ENCODE measurements at regions not wholly inside any gene's neighbourhood (a gene's known extent, or its start where the extent isn't known, plus 50 kb on each side); places are given as distances from the start of the nearest gene placed in this dataset.

DNA sequence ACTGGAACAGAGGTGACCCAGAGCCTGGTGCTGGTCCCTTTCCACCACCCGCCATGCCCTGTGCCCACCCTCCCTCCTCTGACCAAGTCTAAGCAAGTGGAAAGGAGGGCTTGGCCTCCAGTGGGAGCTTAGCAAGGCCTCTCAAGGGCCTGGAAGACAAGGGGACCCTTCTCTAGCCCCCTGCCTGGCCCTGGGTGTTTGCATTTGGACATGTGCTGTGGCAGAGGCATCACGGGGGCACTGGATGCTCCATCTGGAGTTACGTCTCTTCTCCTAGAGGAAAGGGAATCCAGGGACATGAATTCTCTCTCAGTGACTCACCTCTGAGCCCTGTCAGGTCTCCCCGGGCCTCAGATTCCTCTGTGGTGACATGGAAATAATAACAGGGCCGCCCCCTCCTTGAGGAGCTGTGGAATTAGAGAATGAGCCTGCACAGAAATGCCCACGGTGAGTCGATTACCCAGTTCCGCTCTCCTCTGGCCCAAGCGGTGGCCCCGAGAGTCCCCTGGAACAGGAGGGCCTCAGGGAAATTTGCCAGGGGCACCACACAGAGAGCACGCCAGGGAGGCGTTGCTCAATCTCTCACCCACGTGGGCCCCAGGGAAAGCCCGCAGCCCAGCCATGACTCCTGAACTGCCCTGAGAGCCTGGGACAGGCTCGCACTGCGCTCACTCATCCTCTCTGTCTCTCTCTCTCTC is 189.6 kb downstream of the BCOR start:
- no peaks in the 10 kb centered on the region for H3K27me3 ChIP-seq (ENCODE audit: insufficient read depth, low read length)
- H3K9me3 ChIP-seq (ENCODE audit: low read depth, low read length), result no peaks in the 10 kb centered on the region
- H3K4me1 ChIP-seq (ENCODE audit: insufficient read depth, low read length), result peaks cover 11% of the 10 kb centered on the region
- H3K4me3 ChIP-seq (ENCODE audit: low read length), result no peak overlapping the region

DNA sequence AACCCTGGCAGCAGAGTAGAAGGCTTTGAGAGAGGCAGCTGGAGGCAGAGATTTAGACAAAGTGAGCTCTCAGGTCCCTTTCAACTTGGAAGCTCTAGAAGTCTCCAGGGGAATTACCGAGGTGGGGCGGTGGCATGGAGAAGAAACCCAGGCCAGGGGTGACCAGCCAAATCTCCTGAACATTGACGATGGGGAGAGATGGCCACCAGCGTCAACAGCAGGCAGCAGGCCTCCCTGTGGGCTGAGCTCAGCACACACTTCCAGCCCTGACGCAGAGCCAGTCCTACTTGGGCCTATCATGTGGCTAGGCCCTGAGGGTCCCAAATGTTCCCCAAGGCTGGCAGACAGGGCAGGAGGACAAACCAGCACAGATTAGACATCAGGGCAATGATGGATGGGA is 187.8 kb downstream of the BCOR start:
- H3K4me3 ChIP-seq (ENCODE audit: low read length), result no peak overlapping the region
- peaks cover 10% of the 10 kb centered on the region for H3K4me1 ChIP-seq (ENCODE audit: insufficient read depth, low read length)
- H3K27me3 ChIP-seq (ENCODE audit: insufficient read depth, low read length), result no peaks in the 10 kb centered on the region
- no peaks in the 10 kb centered on the region for H3K9me3 ChIP-seq (ENCODE audit: low read depth, low read length)

DNA sequence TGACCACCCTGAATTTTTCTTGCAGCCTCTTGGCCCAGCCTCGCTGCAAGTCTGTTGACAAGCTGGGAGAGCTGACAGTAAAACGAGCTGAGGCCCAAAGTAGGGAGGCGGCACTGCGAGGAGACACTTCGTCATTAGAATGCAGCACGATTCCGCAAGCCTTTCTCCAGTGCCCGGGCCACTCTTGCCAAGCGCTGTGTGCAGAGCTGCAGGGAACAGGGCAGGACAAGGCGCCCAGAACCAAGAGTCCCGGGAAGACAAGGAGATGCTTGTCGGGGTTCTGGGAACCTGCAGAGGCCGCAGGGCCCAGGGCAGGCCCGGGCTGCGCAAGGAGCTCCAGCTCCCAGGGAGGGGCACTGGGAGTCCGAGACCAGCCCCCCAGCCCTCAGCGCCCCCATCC is 187.1 kb downstream of the BCOR start:
- Histone ChIP-seq H3K27me3 (ENCODE audit: insufficient read depth, low read length) (no peaks in the 10 kb centered on the region), H3K9me3 (ENCODE audit: low read depth, low read length) (no peaks in the 10 kb centered on the region), H3K4me1 (ENCODE audit: insufficient read depth, low read length) (peaks cover 5% of the 10 kb centered on the region), H3K4me3 (ENCODE audit: low read length) (no peak overlapping the region)

DNA sequence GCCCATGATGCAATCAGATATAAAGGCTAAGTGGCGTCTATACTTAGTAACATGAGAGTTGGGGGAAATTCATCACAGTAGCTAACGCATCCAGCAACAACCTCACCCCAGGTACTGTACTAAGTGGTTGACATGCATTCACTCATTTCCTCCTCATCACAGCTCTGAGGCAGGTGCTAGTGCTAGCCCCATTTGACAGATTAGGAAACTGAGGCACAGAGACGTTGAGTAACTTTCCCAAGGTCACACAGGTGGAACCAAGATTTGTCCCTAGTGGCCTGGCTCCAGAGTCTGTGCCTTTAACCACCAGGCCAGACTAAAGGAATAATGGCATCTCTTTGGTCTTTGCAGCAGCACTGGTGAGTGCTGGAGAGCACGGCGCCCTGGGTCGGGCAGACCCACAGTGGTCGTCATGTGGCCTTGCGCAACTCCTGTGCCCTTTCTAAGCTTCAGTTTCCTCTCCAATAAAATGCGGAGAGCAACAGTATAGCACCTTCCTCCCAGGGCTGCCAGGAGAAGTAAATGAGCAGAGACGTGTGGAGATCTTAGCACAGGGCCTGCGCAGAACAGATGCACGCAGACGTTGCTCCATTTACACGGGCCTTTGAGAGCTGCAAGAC is 186.4 kb downstream of the BCOR start:
- H3K9me3 ChIP-seq (ENCODE audit: low read depth, low read length), result no peaks in the 10 kb centered on the region
- H3K4me1 ChIP-seq (ENCODE audit: insufficient read depth, low read length), result no peaks in the 10 kb centered on the region
- H3K27me3 ChIP-seq (ENCODE audit: insufficient read depth, low read length), result no peaks in the 10 kb centered on the region
- no peak overlapping the region for H3K4me3 ChIP-seq (ENCODE audit: low read length)

DNA sequence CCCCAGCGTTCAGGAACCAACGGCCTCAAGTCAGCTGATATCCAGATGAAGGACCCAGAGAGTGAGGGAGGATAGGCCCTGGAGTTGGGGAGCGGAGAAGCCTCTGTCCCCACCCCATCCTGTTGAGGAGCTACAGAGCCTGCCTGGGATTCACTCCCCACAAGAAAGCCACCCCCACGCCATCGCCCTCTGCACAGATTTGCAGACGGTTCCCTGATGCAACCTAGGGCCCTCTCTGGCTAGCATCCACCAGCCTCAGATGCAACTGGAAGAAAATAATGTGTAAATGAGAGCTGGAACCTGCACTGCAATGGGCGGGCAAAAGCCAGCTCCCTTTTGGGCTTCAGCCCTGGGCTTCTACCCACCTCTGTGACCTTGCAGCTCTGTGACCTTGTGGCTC is 185.6 kb downstream of the BCOR start:
- Histone ChIP-seq H3K9me3 (ENCODE audit: low read depth, low read length) (no peaks in the 10 kb centered on the region), H3K4me3 (ENCODE audit: low read length) (no peak overlapping the region), H3K4me1 (ENCODE audit: insufficient read depth, low read length) (no peaks in the 10 kb centered on the region), H3K27me3 (ENCODE audit: insufficient read depth, low read length) (no peaks in the 10 kb centered on the region)

DNA sequence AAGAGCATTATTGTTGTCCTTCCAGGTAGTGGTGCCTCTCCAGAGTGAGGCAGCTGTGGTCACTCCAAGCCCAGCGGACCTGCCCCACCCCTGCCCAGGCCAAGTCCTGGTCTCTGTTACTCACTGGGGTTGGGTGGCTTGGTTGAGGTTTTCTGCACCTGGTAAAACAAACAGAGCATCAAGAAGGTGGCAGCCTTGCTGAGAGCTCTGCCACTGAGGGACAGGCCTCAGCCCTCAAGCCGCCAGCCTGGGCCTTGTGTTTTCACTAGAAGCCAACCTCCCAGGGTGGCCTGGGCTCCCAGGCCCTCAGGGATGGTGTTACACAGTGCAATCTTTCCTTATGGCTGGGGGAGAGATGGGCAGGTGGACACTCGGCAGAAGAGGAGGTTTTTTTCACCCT is 182.7 kb downstream of the BCOR start:
- H3K4me3 ChIP-seq (ENCODE audit: low read length), result no peak overlapping the region
- H3K27me3 ChIP-seq (ENCODE audit: insufficient read depth, low read length), result no peaks in the 10 kb centered on the region
- H3K4me1 ChIP-seq (ENCODE audit: insufficient read depth, low read length), result no peaks in the 10 kb centered on the region
- no peaks in the 10 kb centered on the region for H3K9me3 ChIP-seq (ENCODE audit: low read depth, low read length)

DNA sequence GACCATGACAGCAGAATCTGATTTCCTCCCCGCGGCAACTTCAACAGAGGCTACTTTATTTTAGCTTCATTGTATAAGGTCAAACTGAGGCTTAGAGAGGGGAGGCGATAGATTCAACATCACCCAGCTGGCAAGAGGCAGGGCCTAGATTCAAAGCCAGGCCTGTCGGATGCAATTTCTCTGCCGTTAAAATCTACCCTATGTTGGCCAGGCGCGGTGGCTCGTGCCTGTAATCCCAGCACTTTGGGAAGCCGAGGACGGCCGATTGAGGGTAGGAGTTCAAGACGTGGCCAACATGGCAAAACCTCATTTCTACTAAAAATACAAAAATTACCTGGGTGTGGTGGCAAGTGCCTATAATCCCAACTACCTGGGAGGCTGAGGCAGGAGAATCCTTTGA is 182.2 kb downstream of the BCOR start:
- Histone ChIP-seq H3K27me3 (ENCODE audit: insufficient read depth, low read length) (no peaks in the 10 kb centered on the region), H3K4me3 (ENCODE audit: low read length) (no peak overlapping the region), H3K4me1 (ENCODE audit: insufficient read depth, low read length) (no peaks in the 10 kb centered on the region), H3K9me3 (ENCODE audit: low read depth, low read length) (no peaks in the 10 kb centered on the region)

DNA sequence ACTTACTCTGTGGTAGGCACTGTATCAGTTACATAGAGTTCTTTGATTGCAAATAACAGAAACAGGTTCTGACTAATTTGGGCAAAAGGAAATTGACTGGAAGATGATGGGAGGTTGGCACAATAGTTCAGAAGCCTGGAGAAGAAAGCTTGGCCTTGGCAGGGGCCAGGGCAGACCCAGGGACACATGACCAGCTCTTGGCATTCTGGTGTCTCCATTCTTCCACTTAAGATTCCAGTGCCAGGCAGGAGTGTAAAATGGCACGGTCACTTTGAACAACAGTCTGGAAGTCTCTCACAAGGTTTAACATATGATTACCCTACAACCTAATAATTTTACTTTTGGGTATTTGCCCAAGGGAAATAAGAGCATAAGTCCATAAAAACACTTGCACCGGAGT is 175.9 kb downstream of the BCOR start:
- H3K4me3 ChIP-seq (ENCODE audit: low read length), result no peak overlapping the region
- no peaks in the 10 kb centered on the region for H3K27me3 ChIP-seq (ENCODE audit: insufficient read depth, low read length)
- no peaks in the 10 kb centered on the region for H3K9me3 ChIP-seq (ENCODE audit: low read depth, low read length)
- H3K4me1 ChIP-seq (ENCODE audit: insufficient read depth, low read length), result no peaks in the 10 kb centered on the region

DNA sequence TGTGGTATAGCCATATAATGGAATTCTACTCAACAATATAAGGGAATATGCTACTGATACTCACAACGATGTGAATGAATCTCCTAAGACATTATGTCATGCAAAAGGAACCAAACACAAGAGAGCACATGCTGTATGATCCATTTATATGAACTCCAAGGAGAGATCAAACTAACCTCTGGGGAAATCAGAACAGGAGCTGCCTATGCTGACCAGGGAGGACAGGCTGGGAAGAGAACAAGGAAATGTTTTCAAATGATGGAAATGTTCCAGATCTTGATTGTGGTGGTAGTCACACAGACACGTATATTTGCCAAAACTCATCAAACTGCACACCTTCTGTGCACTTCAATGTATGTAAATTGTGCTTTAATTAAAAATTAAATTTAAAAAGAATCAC is 175.3 kb downstream of the BCOR start:
- Histone ChIP-seq H3K4me3 (ENCODE audit: low read length) (no peak overlapping the region), H3K9me3 (ENCODE audit: low read depth, low read length) (no peaks in the 10 kb centered on the region), H3K4me1 (ENCODE audit: insufficient read depth, low read length) (no peaks in the 10 kb centered on the region), H3K27me3 (ENCODE audit: insufficient read depth, low read length) (no peaks in the 10 kb centered on the region)

DNA sequence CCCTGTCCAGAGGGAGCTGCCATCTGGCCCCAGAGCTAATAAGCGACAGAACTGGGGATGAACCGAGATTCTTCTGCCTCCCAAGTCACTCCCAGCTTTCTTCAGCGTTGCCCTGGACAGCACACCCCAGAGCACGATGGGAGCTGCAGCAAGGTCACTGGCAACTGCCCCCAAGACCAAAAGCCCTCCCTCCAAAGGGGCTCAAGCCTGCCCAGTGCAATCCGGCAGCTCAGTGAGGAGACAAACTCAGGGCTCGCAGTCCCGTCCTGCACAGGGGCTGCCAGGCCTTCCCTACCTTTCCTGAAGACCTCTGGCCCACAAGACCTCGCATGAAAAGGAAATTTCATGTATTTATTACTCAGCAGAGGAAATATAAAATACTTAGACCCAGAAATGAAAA is 174.8 kb downstream of the BCOR start:
- Histone ChIP-seq H3K9me3 (ENCODE audit: low read depth, low read length) (no peaks in the 10 kb centered on the region), H3K4me3 (ENCODE audit: low read length) (no peak overlapping the region), H3K27me3 (ENCODE audit: insufficient read depth, low read length) (no peaks in the 10 kb centered on the region), H3K4me1 (ENCODE audit: insufficient read depth, low read length) (no peaks in the 10 kb centered on the region)

DNA sequence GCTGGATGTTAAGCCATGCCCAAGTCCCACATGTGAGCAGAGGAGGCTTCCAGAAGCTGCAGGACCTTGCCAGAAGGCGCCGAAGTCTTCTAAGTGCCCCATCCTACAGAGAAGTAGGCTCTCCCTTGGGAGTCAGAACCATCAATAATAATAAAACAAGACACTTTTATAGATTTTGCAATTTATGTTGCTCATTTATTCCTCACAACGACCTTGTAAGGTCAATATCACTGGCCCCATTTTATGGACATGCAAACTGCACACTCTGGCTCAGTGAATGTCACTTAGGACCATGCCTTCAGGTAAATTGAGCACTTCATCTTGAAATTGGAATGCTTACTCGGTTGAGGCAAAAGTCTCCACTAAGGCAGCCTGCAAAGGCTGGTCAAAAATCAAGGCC is 170.4 kb downstream of the BCOR start:
- Histone ChIP-seq H3K9me3 (ENCODE audit: low read depth, low read length) (no peaks in the 10 kb centered on the region), H3K4me1 (ENCODE audit: insufficient read depth, low read length) (no peaks in the 10 kb centered on the region), H3K4me3 (ENCODE audit: low read length) (no peak overlapping the region), H3K27me3 (ENCODE audit: insufficient read depth, low read length) (no peaks in the 10 kb centered on the region)

DNA sequence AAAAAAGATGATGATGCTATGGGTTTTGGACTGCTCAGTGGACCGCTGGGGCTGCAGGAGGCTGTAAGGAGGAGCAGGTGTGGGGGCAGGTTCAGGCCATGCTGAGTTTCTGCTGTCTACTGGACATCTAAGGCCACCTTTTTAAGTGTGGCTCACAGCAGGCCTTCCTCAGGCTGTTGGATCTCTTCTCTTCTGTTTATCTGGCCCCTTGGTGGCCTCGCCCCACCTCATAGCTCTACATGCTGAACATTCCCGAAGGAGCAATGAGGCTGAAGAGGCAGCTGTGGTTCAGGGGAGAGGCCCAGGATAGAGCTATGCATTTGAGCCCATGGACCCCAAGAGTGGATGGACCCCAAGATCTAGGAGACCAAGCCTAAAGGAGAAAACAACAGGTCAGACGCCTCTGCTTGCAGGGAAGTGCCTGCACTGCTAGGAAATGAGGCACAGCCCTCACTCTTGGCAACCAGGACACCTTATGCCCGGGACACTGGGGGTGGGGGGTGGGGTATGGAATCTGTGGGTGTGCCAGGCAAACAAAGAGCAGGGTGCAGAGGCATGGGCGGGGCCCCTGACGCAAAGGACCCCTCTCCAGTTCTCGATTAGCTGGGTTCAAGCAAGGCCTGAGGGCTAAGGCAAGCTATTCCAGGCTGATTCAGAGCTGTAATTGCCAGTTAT is 168.9 kb downstream of the BCOR start:
- H3K27me3 ChIP-seq (ENCODE audit: insufficient read depth, low read length), result no peaks in the 10 kb centered on the region
- no peaks in the 10 kb centered on the region for H3K4me1 ChIP-seq (ENCODE audit: insufficient read depth, low read length)
- no peak overlapping the region for H3K4me3 ChIP-seq (ENCODE audit: low read length)
- no peaks in the 10 kb centered on the region for H3K9me3 ChIP-seq (ENCODE audit: low read depth, low read length)

DNA sequence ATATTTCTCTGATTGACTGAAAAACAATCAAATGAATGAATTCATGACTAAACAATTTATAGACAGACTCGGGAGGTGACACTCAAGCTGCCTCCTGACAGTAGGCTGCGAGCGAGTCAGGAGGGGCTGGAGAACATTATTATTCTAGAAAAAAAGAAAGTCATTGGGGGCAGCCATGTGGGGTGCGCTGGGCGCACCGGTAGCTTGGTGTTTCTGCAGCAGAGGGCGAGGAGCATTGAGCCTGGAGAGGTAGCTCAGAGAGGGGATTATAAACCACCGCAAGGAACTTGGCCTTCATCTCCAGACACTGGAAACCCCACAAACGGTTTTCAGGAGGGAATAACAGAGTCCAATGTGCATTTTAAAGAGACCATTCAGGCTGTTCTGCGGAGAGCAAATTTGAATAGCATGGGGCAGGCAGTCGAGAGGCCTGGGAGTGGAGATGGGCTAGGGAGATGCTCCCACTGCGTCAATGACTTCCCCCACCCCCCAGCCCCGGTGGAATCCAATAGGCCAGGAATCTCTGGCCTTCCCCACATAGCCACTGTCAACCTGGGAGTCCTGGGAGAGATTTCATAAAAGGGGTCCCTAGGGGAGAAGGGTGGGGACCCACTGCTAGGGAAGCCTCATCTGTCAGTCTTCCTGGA is 168.3 kb downstream of the BCOR start:
- H3K4me1 ChIP-seq (ENCODE audit: insufficient read depth, low read length), result no peaks in the 10 kb centered on the region
- no peak overlapping the region for H3K4me3 ChIP-seq (ENCODE audit: low read length)
- no peaks in the 10 kb centered on the region for H3K27me3 ChIP-seq (ENCODE audit: insufficient read depth, low read length)
- H3K9me3 ChIP-seq (ENCODE audit: low read depth, low read length), result no peaks in the 10 kb centered on the region

DNA sequence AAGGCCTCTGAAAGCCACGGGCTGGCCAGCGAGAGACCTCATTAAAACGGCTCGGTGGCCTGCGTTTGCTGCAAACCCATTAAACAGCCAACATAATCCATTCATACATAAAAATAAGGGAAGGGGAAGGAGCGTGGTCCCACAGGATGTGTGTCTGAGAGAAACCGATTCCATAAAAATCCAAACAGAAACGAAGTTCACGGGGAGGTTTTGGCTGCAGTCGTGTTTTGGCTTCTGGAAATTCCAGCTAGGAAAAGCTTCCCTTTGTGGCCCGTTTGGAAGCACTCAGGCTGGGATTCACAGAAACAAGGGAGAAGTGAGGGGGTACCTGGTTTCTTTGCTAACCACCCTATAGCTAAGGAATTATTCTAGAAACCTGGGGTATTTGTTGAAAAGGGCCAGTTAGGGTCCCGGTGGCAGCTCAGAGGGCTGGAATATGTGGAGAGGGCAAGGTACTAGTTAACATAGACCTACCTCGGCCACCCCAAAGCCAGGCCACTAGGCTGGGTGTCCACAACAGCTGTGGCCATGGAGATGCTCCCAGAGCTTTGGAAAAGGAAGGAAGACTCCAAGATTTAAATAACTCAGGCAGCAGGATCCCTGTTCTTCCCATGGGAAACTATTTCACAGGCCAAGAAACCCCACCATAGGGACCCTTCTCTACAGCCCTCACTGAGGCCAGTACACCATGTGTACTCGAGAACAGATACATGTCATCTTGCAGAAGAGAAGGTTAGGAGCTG is 166.8 kb downstream of the BCOR start:
- Histone ChIP-seq H3K9me3 (ENCODE audit: low read depth, low read length) (no peaks in the 10 kb centered on the region), H3K4me3 (ENCODE audit: low read length) (no peak overlapping the region)

More for the DNA sequence above, 166.8 kb downstream of the BCOR start:
- H3K4me1 ChIP-seq (ENCODE audit: insufficient read depth, low read length), result no peaks in the 10 kb centered on the region
- no peaks in the 10 kb centered on the region for H3K27me3 ChIP-seq (ENCODE audit: insufficient read depth, low read length)
